ENCODE measurements at regions not wholly inside any gene's neighbourhood (a gene's known extent, or its start where the extent isn't known, plus 50 kb on each side); places are given as distances from the start of the nearest gene placed in this dataset.

DNA sequence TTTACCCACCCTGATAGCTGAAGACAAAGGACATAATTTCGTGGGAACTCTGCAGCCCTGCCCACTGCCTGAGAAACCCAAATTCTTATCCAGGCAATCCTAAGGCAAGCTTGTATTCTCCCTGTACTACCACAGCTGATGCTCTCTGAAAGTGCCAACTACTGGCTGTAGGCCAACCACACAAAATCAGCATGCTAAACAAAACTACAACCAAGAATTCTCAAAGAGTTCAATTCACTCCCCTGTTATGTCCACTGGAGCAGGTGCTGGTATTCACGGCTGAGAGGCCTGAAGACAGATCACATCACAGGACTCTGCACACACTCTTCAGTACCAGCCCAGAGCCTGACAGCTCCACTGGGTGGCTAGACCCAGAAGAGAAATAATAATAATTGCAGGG is 375.9 kb upstream of the NDST4 start:
- Histone ChIP-seq H2AK9ac (replicated peaks; ENCODE audit: low read depth, low read length, poor library complexity) (no peak overlapping the region), H3K23ac (ENCODE audit: low read depth, low read length) (no peak overlapping the region), H3K79me1 (ENCODE audit: low read depth in 1 of 2, low read length in 2 of 2) (no peaks in the 10 kb centered on the region), H3K4me3 (ENCODE audit: insufficient read depth, low read depth, low read length) (no peak overlapping the region), H3K27me3 (ENCODE audit: control insufficient read depth, insufficient read depth, low read length) (no peaks in the 10 kb centered on the region), H3K56ac (ENCODE audit: extremely low read depth, insufficient read depth, low read length) (no peak overlapping the region), H3K14ac (replicated peaks; ENCODE audit: low read depth, low read length) (no peak overlapping the region), H3K9me1 (ENCODE audit: insufficient read depth, low read length) (no peaks in the 10 kb centered on the region), H3K36me3 (ENCODE audit: control insufficient read depth, insufficient read depth, low read length) (no peaks in the 10 kb centered on the region), H3K4me1 (ENCODE audit: control insufficient read depth, insufficient read depth, low read length) (no peaks in the 10 kb centered on the region), H2BK5ac (ENCODE audit: low read depth, low read length, poor library complexity, severe bottlenecking) (no peak overlapping the region), H4K91ac (ENCODE audit: insufficient read depth, low read depth, low read length) (no peak overlapping the region), H3K27ac (ENCODE audit: insufficient read depth, low read length) (no peak overlapping the region), H2BK120ac (ENCODE audit: low read depth, low read length) (no peak overlapping the region), H3K18ac (ENCODE audit: low read depth, low read length) (no peak overlapping the region), H2AK5ac (ENCODE audit: low read depth, low read length) (no peak overlapping the region), H2BK15ac (ENCODE audit: low read depth, low read length) (no peak overlapping the region), H2BK20ac (ENCODE audit: low read depth, low read length) (no peak overlapping the region), H4K20me1 (ENCODE audit: insufficient read depth, low read length) (no peaks in the 10 kb centered on the region), H4K5ac (ENCODE audit: low read depth, low read length) (no peak overlapping the region), H4K8ac (ENCODE audit: low read depth in 2 of 2, low read length in 2 of 2) (no peak overlapping the region), H3K4me2 (ENCODE audit: low read depth, low read length) (no peak overlapping the region), H3K9me3 (ENCODE audit: control insufficient read depth, insufficient read depth, low read length) (peaks cover 9% of the 10 kb centered on the region), H2AFZ (replicated peaks; ENCODE audit: low read length, poor library complexity) (no peak overlapping the region), H3K9ac (ENCODE audit: low read depth, low read length) (no peak overlapping the region), H3K4ac (ENCODE audit: low read depth, low read length) (no peak overlapping the region)
- no TSS peak for BruUV-seq (replicated peaks)
- ATAC-seq (ENCODE audit: low read depth): no peak
- intact Hi-C loops (cut with micrococcal nuclease) (no loop called here), in situ Hi-C loops (cut with MboI; ENCODE audit: low sequenced_read_pairs) (no loop called here), dilution Hi-C loops (cut with HindIII; ENCODE audit: low sequenced_read_pairs, unreplicated experiment) (no loop called here)
- WGBS, 2 experiments (ENCODE audit: extremely low coverage in 2 of 2, insufficient read length in 1 of 2): 0% methylated on average over 1 of the region's 2 CpGs; no CpG with 5 or more reads in 1 of the 2 experiments
- TF ChIP-seq SMC3 (IDR thresholded peaks at IDR 0.05; ENCODE audit: low read depth, low read length) (no peak), RCOR1 (IDR thresholded peaks at IDR 0.05; ENCODE audit: insufficient replicate concordance, low read length) (no peak), MXI1 (IDR thresholded peaks at IDR 0.05; ENCODE audit: borderline replicate concordance, low read depth, low read length) (no peak), RAD21 (IDR thresholded peaks at IDR 0.05; ENCODE audit: low read length) (no peak), NFE2L2 (IDR thresholded peaks at IDR 0.05; ENCODE audit: low read depth, low read length) (no peak), FOS (IDR thresholded peaks at IDR 0.05; ENCODE audit: low read depth, low read length) (no peak), MAFK (IDR thresholded peaks at IDR 0.05; ENCODE audit: low read depth, low read length) (no peak), CHD1 (IDR thresholded peaks at IDR 0.05; ENCODE audit: low read depth, low read length) (no peak), MAZ (IDR thresholded peaks at IDR 0.05; ENCODE audit: borderline replicate concordance, low read depth, low read length) (no peak), CEBPB (IDR thresholded peaks at IDR 0.05; ENCODE audit: low read depth, low read length) (no peak), POLR2A (IDR thresholded peaks at IDR 0.05; ENCODE audit: low read depth, low read length) (no peak), RFX5 (IDR thresholded peaks at IDR 0.05; ENCODE audit: low read depth, low read length) (no peak)
- TF ChIP-seq, protein P1, sequence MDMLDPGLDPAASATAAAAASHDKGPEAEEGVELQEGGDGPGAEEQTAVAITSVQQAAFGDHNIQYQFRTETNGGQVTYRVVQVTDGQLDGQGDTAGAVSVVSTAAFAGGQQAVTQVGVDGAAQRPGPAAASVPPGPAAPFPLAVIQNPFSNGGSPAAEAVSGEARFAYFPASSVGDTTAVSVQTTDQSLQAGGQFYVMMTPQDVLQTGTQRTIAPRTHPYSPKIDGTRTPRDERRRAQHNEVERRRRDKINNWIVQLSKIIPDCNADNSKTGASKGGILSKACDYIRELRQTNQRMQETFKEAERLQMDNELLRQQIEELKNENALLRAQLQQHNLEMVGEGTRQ (IDR thresholded peaks at IDR 0.05; ENCODE audit: low read depth, low read length): no peak
- TF ChIP-seq, protein P2, sequence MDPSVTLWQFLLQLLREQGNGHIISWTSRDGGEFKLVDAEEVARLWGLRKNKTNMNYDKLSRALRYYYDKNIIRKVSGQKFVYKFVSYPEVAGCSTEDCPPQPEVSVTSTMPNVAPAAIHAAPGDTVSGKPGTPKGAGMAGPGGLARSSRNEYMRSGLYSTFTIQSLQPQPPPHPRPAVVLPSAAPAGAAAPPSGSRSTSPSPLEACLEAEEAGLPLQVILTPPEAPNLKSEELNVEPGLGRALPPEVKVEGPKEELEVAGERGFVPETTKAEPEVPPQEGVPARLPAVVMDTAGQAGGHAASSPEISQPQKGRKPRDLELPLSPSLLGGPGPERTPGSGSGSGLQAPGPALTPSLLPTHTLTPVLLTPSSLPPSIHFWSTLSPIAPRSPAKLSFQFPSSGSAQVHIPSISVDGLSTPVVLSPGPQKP (IDR thresholded peaks at IDR 0.05; ENCODE audit: borderline replicate concordance, low read depth, low read length): no peak
- ChIA-PET POLR2A (ENCODE audit: unreplicated experiment) (no interaction called here), CTCF (no interaction called here)
- no peak for DNase-seq

Measured in IMR-90 (cell line).